ENCODE measurements at regions not wholly inside any gene's neighbourhood (a gene's known extent, or its start where the extent isn't known, plus 50 kb on each side); places are given as distances from the start of the nearest gene placed in this dataset.

GRCh38 chr13:97586941-97587340 is 153.0 kb downstream of the RAP2A start:
- DNase-seq (ENCODE audit: extremely low read depth in 1 of 4, low spot score in 3 of 4): no peak
- H3K27ac ChIP-seq (ENCODE audit: extremely low read depth, low read depth, low read length): no peak overlapping the region
- no peak overlapping the region for H3K4me3 ChIP-seq
- no peaks in the 10 kb centered on the region for H3K9me3 ChIP-seq (replicated peaks; ENCODE audit: control insufficient read depth, insufficient read depth, low read depth, low read length)
- CTCF ChIA-PET (ENCODE audit: low intra/inter-chr PET ratio): no interaction called here
- H3K27me3 ChIP-seq (ENCODE audit: control insufficient read depth in 2 of 2, insufficient read depth in 2 of 2, low read length in 2 of 2): no peaks in the 10 kb centered on the region
- no peaks in the 10 kb centered on the region for H3K79me2 ChIP-seq (ENCODE audit: control insufficient read depth, insufficient read depth, low read length)
- no peaks in the 10 kb centered on the region for H3K4me1 ChIP-seq (replicated peaks in 1 of 2; ENCODE audit: control insufficient read depth in 2 of 2, insufficient read depth in 2 of 2, low read length in 2 of 2)
- POLR2A ChIA-PET: no interaction called here
- intact Hi-C loops (cut with micrococcal nuclease): no loop called here
- in situ Hi-C loops (cut with MboI): no loop called here
- H3K9ac ChIP-seq (ENCODE audit: insufficient read depth in 1 of 2, low read depth in 2 of 2, low read length in 2 of 2): no peak overlapping the region
- H3K9me1 ChIP-seq (ENCODE audit: control insufficient read depth, insufficient read depth, low read length): no peaks in the 10 kb centered on the region
- no peak for ATAC-seq
- FAIRE-seq: no peak
- H3K4me2 ChIP-seq (ENCODE audit: insufficient read depth, low read length): no peak overlapping the region
- no peaks in the 10 kb centered on the region for H3K36me3 ChIP-seq (ENCODE audit: control insufficient read depth, insufficient read depth, low read length)
- BruUV-seq (replicated peaks): no TSS peak
- no peak overlapping the region for H2AFZ ChIP-seq (ENCODE audit: low read depth, low read length)
- WGBS (ENCODE audit: insufficient coverage, low coverage, missing lambda C conversion rate): 0% methylated on average over 1 of the region's 1 CpG
- H4K20me1 ChIP-seq (replicated peaks; ENCODE audit: control insufficient read depth, insufficient read depth, low read length): no peaks in the 10 kb centered on the region
- no peak for TF ChIP-seq RUNX1 (IDR thresholded peaks at IDR 0.05; ENCODE audit: low read depth)
- TF ChIP-seq ARNT (IDR thresholded peaks at IDR 0.05): no peak
- no peak for TF ChIP-seq ZNF175 (CRISPR knock-in tag; IDR thresholded peaks at IDR 0.05; ENCODE audit: low read depth)
- no peak for TF ChIP-seq EP400 (IDR thresholded peaks at IDR 0.05)
- TF ChIP-seq ZBTB40 (IDR thresholded peaks at IDR 0.05): no peak
- no peak for TF ChIP-seq ZBTB40 (CRISPR knock-in tag; IDR thresholded peaks at IDR 0.05)

Measured in K562 (cell line).